LNCaP clone FGC (cell line): ENCODE measurements at regions not wholly inside any gene's neighbourhood (a gene's known extent, or its start where the extent isn't known, plus 50 kb on each side); places are given as distances from the start of the nearest gene placed in this dataset.
A peak's percentile ranks its signal among the peaks of the same experiment; 100 is the strongest.

Experiments used
- DNase-seq: peaks from one replicate; pipeline ENCODE4 v3.0.0-alpha.2; 2011; ENCODE audit warnings: low read depth
- H3K4me3 ChIP-seq: 2 replicates; pipeline ENCODE4 v1.5.1; 2011; ENCODE audit warnings: mild to moderate bottlenecking, low read depth, low read length, control low read depth
- CTCF ChIP-seq: IDR thresholded peaks from 2 replicates; pipeline ENCODE4 v1.5.1; 2012; ENCODE audit warnings: mild to moderate bottlenecking; ENCODE audit not compliant: control insufficient read depth, insufficient read depth; ENCODE audit errors: extremely low read depth

DNA sequence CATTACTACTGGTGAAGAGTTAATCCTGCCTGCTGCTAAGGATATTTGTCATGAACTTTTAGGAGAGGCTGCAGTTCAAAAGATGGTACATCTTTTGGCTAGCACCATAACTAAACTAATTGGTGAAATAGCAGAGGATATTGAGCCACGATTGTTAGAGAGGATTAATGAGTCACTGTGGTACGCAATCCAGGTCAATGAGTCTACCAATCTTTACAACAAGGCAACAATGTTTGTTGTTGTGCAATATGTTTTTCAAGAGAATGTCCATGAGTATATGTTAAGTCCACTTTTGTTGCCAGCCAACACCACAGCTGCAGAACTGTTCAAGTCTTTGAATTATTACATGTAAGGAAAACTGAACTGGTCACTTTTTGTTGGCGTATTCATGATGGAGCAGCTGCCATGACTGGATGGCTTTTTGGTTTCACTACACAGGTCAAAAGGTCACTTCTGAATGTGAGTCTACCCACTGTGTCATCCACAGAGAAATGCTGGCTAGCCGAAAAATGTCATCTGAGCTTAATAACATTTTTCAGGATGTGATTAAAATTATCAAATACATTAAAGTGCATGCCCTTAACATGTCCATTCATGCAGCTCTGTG, 402.6 kb upstream of the KIF2B start:
- no peak overlapping the region for H3K4me3 ChIP-seq
- no peak for DNase-seq
- no peak for TF ChIP-seq CTCF

GRCh38 chr17:53409588-53409987, 413.1 kb upstream of the KIF2B start:
- no peak for TF ChIP-seq CTCF
- DNase-seq, result no peak
- H3K4me3 ChIP-seq, result no peak overlapping the region

DNA sequence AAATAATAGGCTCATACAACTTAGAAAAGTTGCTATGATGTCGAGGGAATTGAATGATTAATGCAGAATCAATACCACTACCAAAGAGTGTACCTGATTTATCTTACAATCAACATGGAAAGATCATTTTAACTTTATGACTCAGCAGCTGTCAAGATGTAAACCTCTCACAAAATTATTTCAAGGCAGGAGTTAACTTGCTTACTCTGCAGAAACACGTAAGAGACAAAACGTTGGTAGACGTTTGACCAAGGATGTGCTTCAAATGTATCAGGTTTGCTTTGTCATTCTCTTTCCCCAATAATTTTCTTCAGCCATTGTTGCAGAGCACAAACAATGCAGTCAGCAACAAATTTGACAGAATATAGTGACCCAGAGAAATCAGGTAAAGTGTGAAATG, 415.8 kb upstream of the KIF2B start:
- H3K4me3 ChIP-seq, result no peak overlapping the region
- no peak for TF ChIP-seq CTCF
- DNase-seq, result no peak

GRCh38 chr17:53391197-53391596, 431.5 kb upstream of the KIF2B start:
- no peak overlapping the region for H3K4me3 ChIP-seq
- no peak for DNase-seq
- no peak for TF ChIP-seq CTCF

GRCh38 chr17:53390575-53390974, 432.2 kb upstream of the KIF2B start:
- no peak for TF ChIP-seq CTCF
- H3K4me3 ChIP-seq, result no peak overlapping the region
- no peak for DNase-seq

- no peak for DNase-seq
- TF ChIP-seq CTCF, result no peak
- no peak overlapping the region for H3K4me3 ChIP-seq
Observed at GRCh38 chr17:53387745-53388144, 435.0 kb upstream of the KIF2B start.

- peak; percentile 13 for DNase-seq
- no peak overlapping the region for H3K4me3 ChIP-seq
- no peak for TF ChIP-seq CTCF
Observed at GRCh38 chr17:53353919-53354351, 468.8 kb upstream of the KIF2B start.
